ENCODE measurements at regions not wholly inside any gene's neighbourhood (a gene's known extent, or its start where the extent isn't known, plus 50 kb on each side); places are given as distances from the start of the nearest gene placed in this dataset.

GRCh38 chr5:167638816-167639215 is 652.6 kb upstream of the WWC1 start:
- Histone ChIP-seq H3K9me3 (ENCODE audit: severe bottlenecking) (no peaks in the 10 kb centered on the region), H3K27ac (ENCODE audit: poor library complexity, severe bottlenecking) (peak overlapping the region; percentile 72), H3K4me1 (ENCODE audit: insufficient read depth, poor library complexity, severe bottlenecking) (peaks cover 43% of the 10 kb centered on the region), H3K4me3 (ENCODE audit: severe bottlenecking) (no peak overlapping the region), H3K27me3 (ENCODE audit: insufficient read depth, poor library complexity, severe bottlenecking) (no peaks in the 10 kb centered on the region), H3K36me3 (ENCODE audit: low read depth) (no peaks in the 10 kb centered on the region)
- ATAC-seq (ENCODE audit: low read depth) = no peak
- no peak for TF ChIP-seq CTCF (IDR thresholded peaks at IDR 0.05; ENCODE audit: poor library complexity, severe bottlenecking)
- DNase-seq (ENCODE audit: low spot score) = no peak

DNA sequence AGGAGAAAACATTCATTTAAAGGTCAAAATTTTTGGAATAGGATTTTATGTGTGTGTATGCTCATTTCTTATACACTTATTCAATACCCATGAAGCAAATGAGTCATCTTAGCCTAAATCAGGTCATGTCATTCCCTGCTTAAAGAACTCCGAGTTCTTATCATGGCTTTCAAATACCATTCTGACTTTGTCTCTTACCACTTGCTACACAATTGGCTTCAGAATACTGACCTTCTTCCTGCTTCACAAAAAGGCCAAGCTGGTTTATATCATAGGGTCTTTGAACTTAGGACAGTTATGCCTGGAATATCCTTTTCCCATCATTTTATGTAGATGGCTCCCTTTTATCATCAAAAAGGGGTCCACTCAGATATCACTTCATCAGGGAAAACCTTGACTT is 652.2 kb upstream of the WWC1 start:
- Histone ChIP-seq H3K27ac (ENCODE audit: poor library complexity, severe bottlenecking) (peak overlapping the region; percentile 72), H3K9me3 (ENCODE audit: severe bottlenecking) (no peaks in the 10 kb centered on the region), H3K36me3 (ENCODE audit: low read depth) (no peaks in the 10 kb centered on the region), H3K4me3 (ENCODE audit: severe bottlenecking) (no peak overlapping the region), H3K4me1 (ENCODE audit: insufficient read depth, poor library complexity, severe bottlenecking) (peaks cover 43% of the 10 kb centered on the region), H3K27me3 (ENCODE audit: insufficient read depth, poor library complexity, severe bottlenecking) (no peaks in the 10 kb centered on the region)
- no peak for TF ChIP-seq CTCF (IDR thresholded peaks at IDR 0.05; ENCODE audit: poor library complexity, severe bottlenecking)
- DNase-seq (ENCODE audit: low spot score) (no peak), ATAC-seq (ENCODE audit: low read depth) (peak; percentile 24; the same call in 1 of the 3 replicates)

GRCh38 chr5:167639766-167640165 is 651.7 kb upstream of the WWC1 start:
- DNase-seq (ENCODE audit: low spot score) (no peak), ATAC-seq (ENCODE audit: low read depth) (peak; percentile 30)
- H3K4me1 ChIP-seq (ENCODE audit: insufficient read depth, poor library complexity, severe bottlenecking) = peaks cover 43% of the 10 kb centered on the region
- no peaks in the 10 kb centered on the region for H3K9me3 ChIP-seq (ENCODE audit: severe bottlenecking)
- H3K27me3 ChIP-seq (ENCODE audit: insufficient read depth, poor library complexity, severe bottlenecking) = no peaks in the 10 kb centered on the region
- H3K4me3 ChIP-seq (ENCODE audit: severe bottlenecking) = no peak overlapping the region
- H3K36me3 ChIP-seq (ENCODE audit: low read depth) = no peaks in the 10 kb centered on the region
- H3K27ac ChIP-seq (ENCODE audit: poor library complexity, severe bottlenecking) = peak overlapping the region; percentile 72
- no peak for TF ChIP-seq CTCF (IDR thresholded peaks at IDR 0.05; ENCODE audit: poor library complexity, severe bottlenecking)

DNA sequence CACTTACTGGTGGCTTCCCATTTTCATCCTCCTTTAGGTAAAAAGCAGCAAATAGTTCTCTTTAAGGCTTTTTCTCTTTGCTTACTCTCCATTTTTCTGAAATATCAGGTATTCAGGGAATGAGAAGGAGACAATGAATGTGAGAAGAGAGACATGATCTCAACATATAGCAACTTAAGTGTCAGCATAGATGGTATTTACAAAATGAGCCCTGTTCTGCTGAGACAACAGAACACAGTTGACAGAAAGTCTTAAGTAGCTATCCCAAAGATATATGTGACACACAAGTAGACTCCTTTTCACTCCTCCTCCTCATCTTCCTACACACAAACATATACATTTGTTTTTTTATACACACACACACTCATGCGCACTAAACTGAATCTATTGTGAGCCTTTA is 649.3 kb upstream of the WWC1 start:
- no peaks in the 10 kb centered on the region for H3K36me3 ChIP-seq (ENCODE audit: low read depth)
- no peaks in the 10 kb centered on the region for H3K9me3 ChIP-seq (ENCODE audit: severe bottlenecking)
- ATAC-seq (ENCODE audit: low read depth) (no peak), DNase-seq (ENCODE audit: low spot score) (no peak)
- peaks cover 43% of the 10 kb centered on the region for H3K4me1 ChIP-seq (ENCODE audit: insufficient read depth, poor library complexity, severe bottlenecking)
- H3K27ac ChIP-seq (ENCODE audit: poor library complexity, severe bottlenecking) = peak overlapping the region; percentile 95
- no peak overlapping the region for H3K4me3 ChIP-seq (ENCODE audit: severe bottlenecking)
- TF ChIP-seq CTCF (IDR thresholded peaks at IDR 0.05; ENCODE audit: poor library complexity, severe bottlenecking) = no peak
- no peaks in the 10 kb centered on the region for H3K27me3 ChIP-seq (ENCODE audit: insufficient read depth, poor library complexity, severe bottlenecking)

- ATAC-seq (ENCODE audit: low read depth) = peak; percentile 76
- no peak for TF ChIP-seq CTCF (IDR thresholded peaks at IDR 0.05; ENCODE audit: poor library complexity, severe bottlenecking)
- H3K4me1 ChIP-seq (ENCODE audit: insufficient read depth, poor library complexity, severe bottlenecking) = peaks cover 43% of the 10 kb centered on the region
- no peaks in the 10 kb centered on the region for H3K9me3 ChIP-seq (ENCODE audit: severe bottlenecking)
- DNase-seq (ENCODE audit: low spot score) = peak; percentile 81
- no peaks in the 10 kb centered on the region for H3K27me3 ChIP-seq (ENCODE audit: insufficient read depth, poor library complexity, severe bottlenecking)
- H3K27ac ChIP-seq (ENCODE audit: poor library complexity, severe bottlenecking) = peak overlapping the region; percentile 95
- no peaks in the 10 kb centered on the region for H3K36me3 ChIP-seq (ENCODE audit: low read depth)
- H3K4me3 ChIP-seq (ENCODE audit: severe bottlenecking) = no peak overlapping the region
These were observed 648.5 kb upstream of the WWC1 start for GRCh38 chr5:167642779-167643517.
